C4-2B (cell line): ENCODE measurements at regions not wholly inside any gene's neighbourhood (a gene's known extent, or its start where the extent isn't known, plus 50 kb on each side); places are given as distances from the start of the nearest gene placed in this dataset.

ENCODE experiments used
- CTCF ChIP-seq: fragments of 450-650 bp; conservative IDR thresholded peaks from 2 replicates; pipeline ENCODE4 v1.5.1; 2017; ENCODE audit warnings: mild to moderate bottlenecking
- ZFX ChIP-seq: fragments of 450-650 bp; IDR thresholded peaks from 2 replicates; pipeline ENCODE4 v1.6.1; 2017

- no peak for TF ChIP-seq CTCF
- no peak for TF ChIP-seq ZFX
Measured at GRCh38 chr13:78326633-78327032, 276.7 kb downstream of the POU4F1 start.
